Upper lobe of right lung (tissue), 1 donor: ENCODE measurements at regions not wholly inside any gene's neighbourhood (a gene's known extent, or its start where the extent isn't known, plus 50 kb on each side); places are given as distances from the start of the nearest gene placed in this dataset.

Source experiments
- ATAC-seq: fragments of 200-7000 bp; cut with Tn5 transposase; one replicate; pipeline ENCODE4 v1.9.1; 2020; ENCODE audit warnings: mild to moderate bottlenecking, moderate library complexity
- DNase-seq: peaks from one replicate; pipeline ENCODE4 v3.0.0-alpha.2; 2020
- H3K27ac ChIP-seq: fragments of 200-600 bp; one replicate; pipeline ENCODE4 v1.8.0; 2022
- H3K27me3 ChIP-seq: fragments of 200-600 bp; one replicate; pipeline ENCODE4 v1.8.0; 2022; ENCODE audit warnings: mild to moderate bottlenecking
- H3K36me3 ChIP-seq: fragments of 200-600 bp; one replicate; pipeline ENCODE4 v1.8.0; 2022
- H3K4me1 ChIP-seq: fragments of 200-600 bp; one replicate; pipeline ENCODE4 v1.8.0; 2022
- H3K4me3 ChIP-seq: fragments of 200-600 bp; one replicate; pipeline ENCODE4 v1.8.0; 2022; ENCODE audit warnings: mild to moderate bottlenecking
- H3K9me3 ChIP-seq: fragments of 200-600 bp; one replicate; pipeline ENCODE4 v1.8.0; 2022
- intact Hi-C: fragments of 100-400 bp; cut with DNase I; formaldehyde crosslinking; loops from one replicate; pipeline ENCODE4 v1.11.0; 2022
- TF ChIP-seq, protein P1 (sequence below): fragments of 200-600 bp; IDR thresholded peaks from one replicate; pipeline ENCODE4 v1.8.0; 2022; ENCODE audit warnings: antibody characterized with exemption
- donor health status: DM: no; HTN: yes; CAD: no; lungs with severe emphysema.

DNA sequence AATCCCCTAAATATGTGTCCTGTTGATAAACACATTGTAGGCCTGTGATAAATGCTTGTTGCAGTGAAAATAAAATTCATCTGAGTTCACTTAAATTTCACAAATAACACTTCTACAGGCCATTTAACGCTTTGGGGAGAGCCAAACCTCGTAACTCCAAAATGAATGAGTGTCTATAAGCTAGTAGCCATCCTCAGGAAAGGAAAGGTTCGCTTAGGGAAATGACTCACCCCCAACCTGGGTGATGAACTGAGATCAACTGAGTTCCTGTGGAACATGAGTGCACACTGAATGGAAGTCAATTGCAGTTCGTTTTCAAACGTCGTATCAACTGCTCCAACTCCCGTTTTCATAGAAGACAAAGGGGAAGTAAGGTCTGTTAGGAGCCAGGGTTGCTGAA, 527.6 kb upstream of the ID2 start:
- TF ChIP-seq, protein P1, sequence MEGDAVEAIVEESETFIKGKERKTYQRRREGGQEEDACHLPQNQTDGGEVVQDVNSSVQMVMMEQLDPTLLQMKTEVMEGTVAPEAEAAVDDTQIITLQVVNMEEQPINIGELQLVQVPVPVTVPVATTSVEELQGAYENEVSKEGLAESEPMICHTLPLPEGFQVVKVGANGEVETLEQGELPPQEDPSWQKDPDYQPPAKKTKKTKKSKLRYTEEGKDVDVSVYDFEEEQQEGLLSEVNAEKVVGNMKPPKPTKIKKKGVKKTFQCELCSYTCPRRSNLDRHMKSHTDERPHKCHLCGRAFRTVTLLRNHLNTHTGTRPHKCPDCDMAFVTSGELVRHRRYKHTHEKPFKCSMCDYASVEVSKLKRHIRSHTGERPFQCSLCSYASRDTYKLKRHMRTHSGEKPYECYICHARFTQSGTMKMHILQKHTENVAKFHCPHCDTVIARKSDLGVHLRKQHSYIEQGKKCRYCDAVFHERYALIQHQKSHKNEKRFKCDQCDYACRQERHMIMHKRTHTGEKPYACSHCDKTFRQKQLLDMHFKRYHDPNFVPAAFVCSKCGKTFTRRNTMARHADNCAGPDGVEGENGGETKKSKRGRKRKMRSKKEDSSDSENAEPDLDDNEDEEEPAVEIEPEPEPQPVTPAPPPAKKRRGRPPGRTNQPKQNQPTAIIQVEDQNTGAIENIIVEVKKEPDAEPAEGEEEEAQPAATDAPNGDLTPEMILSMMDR = no peak
- ATAC-seq (no peak), DNase-seq (no peak)
- Histone ChIP-seq H3K27ac (no peak overlapping the region), H3K27me3 (no peaks in the 10 kb centered on the region), H3K36me3 (no peaks in the 10 kb centered on the region), H3K4me1 (no peaks in the 10 kb centered on the region), H3K9me3 (no peaks in the 10 kb centered on the region), H3K4me3 (no peak overlapping the region)
- intact Hi-C loops = no loop called here

DNA sequence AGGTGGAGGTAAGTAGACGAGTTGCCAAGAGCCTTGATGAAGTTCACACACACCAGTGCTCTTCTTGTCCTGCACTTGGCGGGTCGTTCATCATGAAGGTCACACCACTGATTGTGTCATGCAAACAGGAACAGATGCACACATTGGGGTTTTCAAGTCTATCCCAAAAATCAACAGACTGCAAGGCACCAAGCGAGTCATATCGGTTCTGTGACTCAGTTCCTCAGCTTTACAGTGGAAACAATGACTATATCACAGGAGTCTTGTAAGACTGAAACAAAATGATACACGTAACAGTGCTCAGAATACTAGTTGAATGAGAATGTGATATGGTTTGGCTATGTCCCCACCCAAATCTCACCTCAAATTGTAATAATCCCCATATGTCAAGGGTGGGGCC, 526.9 kb upstream of the ID2 start:
- TF ChIP-seq, protein P1 = no peak
- no peak overlapping the region for H3K4me3 ChIP-seq
- ATAC-seq (no peak), DNase-seq (no peak)
- intact Hi-C loops = no loop called here
- H3K9me3 ChIP-seq = no peaks in the 10 kb centered on the region
- H3K36me3 ChIP-seq = no peaks in the 10 kb centered on the region
- no peaks in the 10 kb centered on the region for H3K4me1 ChIP-seq
- no peak overlapping the region for H3K27ac ChIP-seq
- no peaks in the 10 kb centered on the region for H3K27me3 ChIP-seq

DNA sequence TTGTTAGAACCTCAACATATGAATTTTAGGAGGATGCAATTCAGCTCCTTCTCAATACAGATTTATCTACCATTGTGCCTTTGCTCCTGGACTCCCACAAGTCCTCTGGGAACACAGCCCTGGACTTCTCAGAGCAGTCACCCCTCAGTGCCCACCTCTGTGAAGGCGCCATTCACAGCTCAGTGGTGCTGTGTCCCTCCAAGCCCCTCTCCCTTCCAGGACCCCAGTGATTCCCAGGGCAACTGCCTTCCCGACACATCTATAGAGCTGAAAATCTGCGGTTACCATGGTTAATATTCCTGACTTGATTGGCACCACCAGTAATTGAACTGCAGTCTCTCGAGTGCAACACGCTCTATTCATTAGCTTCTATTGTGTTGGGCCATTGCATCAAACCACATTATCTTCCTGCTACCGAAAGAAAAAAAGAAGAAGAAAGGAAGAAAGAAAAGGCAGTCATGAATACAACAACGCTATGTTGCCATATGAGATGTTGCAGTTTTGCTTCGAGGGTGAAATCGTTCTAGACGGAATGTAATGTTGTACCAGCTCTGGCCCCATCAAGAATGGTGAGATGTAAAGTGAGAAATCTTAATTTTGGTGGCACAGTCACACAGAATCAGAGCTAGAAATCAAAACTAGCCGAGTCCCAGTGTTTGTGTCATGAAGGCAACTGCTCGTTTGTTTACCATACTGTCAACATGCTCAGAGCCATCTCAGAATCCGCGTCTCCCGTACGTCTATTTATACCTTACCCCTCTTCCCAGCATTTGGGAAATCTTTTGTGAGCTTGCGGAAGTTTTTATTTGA, 524.0 kb upstream of the ID2 start:
- no peak for ATAC-seq
- intact Hi-C loops = no loop called here
- DNase-seq = no peak
- Histone ChIP-seq H3K27ac (no peak overlapping the region), H3K36me3 (no peaks in the 10 kb centered on the region), H3K4me1 (no peaks in the 10 kb centered on the region), H3K9me3 (no peaks in the 10 kb centered on the region), H3K4me3 (no peak overlapping the region), H3K27me3 (no peaks in the 10 kb centered on the region)
- TF ChIP-seq, protein P1 = no peak

DNA sequence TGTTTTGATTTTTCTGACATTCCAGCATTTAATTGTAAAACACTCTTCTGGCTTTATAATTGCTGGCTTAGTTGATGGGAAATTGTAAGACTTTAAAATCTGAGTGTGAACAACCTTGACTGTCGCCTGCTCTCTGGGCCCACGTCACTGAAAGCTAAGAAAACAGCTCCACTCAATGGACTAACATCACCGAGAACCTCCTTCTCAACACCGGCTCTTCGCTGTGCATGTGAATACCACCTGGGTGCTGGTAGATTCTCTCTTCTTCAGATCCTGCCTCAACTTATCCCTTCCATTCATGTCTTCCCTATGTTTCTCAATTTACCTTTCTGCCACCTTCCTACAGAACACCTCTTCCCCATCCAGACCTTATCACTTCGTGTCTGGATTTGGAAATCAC, 523.1 kb upstream of the ID2 start:
- intact Hi-C loops = no loop called here
- ATAC-seq = no peak
- no peak overlapping the region for H3K4me3 ChIP-seq
- H3K9me3 ChIP-seq = no peaks in the 10 kb centered on the region
- no peak overlapping the region for H3K27ac ChIP-seq
- H3K4me1 ChIP-seq = no peaks in the 10 kb centered on the region
- DNase-seq = no peak
- H3K27me3 ChIP-seq = no peaks in the 10 kb centered on the region
- H3K36me3 ChIP-seq = no peaks in the 10 kb centered on the region
- TF ChIP-seq, protein P1 = no peak

DNA sequence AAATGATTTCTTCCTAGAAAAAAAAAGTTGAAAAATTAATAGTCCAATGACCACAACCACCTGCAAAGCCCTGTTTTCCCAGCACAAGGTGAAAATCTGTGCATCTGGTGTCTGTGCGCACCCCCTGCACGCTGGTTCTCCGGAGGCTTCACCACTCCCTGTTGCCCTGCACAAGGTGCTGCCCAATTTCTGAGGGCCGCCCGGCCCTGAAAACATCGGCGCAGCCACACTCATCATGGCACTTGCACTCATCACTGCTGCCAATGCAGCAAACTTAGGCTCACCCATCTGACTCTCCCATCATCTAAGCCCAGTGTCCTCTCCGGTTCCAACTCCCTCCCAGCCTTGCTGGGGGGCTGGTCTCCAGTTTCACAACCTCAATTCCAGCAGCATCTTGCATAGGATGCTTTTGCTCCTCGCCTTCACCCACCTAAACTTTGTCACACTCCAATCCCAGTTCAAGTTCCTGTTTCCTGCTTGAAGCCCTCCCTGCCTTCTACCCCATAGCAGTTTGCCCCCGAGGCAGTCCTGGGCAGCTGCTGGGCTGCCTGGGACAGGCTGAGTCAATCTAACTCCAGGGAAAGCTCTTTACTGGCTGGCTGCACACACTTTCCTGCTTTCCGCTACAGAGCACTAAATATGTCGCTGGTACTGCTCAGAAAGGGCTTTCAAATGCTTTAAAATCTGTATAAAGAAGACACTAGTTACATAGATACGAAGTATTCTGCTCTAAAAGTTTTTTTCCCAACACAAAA, 522.5 kb upstream of the ID2 start:
- intact Hi-C loops = no loop called here
- Histone ChIP-seq H3K9me3 (no peaks in the 10 kb centered on the region), H3K4me3 (no peak overlapping the region), H3K27me3 (no peaks in the 10 kb centered on the region), H3K36me3 (no peaks in the 10 kb centered on the region), H3K4me1 (no peaks in the 10 kb centered on the region), H3K27ac (no peak overlapping the region)
- DNase-seq = no peak
- TF ChIP-seq, protein P1 = no peak
- ATAC-seq = no peak
